ENCODE measurements at regions not wholly inside any gene's neighbourhood (a gene's known extent, or its start where the extent isn't known, plus 50 kb on each side); places are given as distances from the start of the nearest gene placed in this dataset.
A peak's percentile ranks its signal among the peaks of the same experiment; 100 is the strongest.

DNA sequence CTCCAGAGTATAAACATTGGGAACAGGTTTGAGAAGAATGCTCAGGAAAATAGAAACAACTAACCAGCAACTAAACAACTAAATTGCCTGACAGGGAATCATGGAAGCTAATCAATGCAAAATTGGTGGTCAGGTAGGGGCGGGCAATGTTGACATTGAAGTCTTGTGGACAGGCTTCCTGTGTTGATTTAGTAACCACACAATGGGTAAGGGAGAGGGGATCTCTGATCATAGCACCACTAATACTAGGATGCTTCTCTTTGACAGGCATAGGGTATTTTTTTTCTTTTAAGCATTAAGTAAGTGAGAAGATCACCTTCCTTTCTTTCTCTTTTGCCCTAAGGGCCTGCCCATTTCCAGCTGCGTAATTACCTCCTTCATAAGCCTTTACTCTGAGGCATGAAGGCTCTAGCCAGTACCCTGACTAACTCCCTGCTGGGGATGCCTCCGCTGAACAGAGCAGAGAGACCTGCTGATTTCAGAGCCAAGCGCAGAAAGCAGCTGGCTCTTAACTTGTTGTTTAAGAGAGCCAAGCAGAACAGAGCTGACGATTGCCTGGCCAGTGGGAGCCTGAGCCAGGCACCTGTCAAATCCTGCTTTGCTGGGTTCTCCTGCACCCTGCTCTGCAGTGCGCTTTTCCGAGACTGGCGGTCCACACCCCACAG is 118.7 kb downstream of the BMP2 start:
- DNase-seq (ENCODE audit: low spot score), result no peak

DNA sequence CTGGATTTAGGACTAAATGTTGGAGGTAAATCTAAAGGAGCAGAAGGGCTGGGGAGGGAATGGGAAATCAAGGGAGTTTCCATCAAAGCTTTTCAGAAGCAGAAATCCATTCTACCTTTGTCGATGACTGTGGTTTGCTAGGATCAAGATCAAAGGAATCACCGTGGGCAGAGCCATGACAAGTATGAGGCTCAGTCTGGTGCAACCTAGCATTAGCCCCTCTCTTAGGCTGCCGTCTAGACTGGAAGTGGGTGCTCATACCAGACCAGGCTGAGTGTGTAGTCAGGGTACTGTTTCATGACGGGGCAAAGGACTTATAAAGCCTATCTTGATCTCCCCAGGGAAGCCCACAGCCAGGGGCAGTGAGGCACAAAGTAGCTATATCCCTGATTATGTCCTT is 120.5 kb downstream of the BMP2 start:
- DNase-seq (ENCODE audit: low spot score), result no peak

- no peak for DNase-seq (ENCODE audit: low spot score)
These were observed 121.4 kb downstream of the BMP2 start for GRCh38 chr20:6888736-6889395.

GRCh38 chr20:6892724-6893123 is 125.2 kb downstream of the BMP2 start:
- DNase-seq (ENCODE audit: low spot score), result no peak

DNA sequence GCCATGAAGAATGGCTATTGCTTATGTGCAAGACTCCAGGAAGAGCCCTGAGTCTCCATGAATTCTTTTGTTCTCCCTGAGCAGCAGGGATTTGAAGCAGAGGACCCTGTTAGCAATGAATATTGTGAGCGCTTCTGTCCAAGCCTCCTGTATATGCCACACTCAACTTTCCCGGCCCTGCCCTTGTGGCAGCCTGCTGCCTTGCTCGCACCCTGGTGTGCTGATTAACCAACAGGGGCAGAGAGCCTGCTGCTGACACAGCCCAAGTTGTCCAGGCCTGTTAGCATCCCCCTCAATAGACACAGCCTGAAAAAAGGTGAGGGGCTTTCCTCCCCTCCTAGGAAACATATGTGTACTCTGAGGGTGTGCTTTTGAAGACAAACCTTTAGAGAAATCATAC is 131.4 kb downstream of the BMP2 start:
- DNase-seq (ENCODE audit: low spot score), result no peak

DNA sequence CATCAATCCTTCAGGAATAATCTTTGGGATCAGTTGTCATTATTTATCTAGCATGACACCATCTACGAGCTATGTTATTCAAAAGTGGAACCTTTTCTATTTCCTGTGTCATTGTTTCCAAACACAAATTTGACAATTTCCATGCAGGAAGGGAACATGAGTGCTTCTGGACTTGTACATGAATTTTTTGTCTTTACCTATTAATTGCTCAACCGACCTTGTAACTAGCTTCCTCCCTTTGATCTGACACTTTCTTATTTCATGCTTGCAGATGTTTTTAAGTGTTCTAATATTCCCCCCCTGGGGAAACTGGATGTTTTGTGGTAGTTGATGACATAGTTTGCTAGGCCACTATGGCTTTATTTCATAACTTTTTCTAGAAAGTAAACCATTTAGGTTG is 139.4 kb downstream of the BMP2 start:
- DNase-seq (ENCODE audit: low spot score), result no peak

GRCh38 chr20:6908673-6909072 is 141.2 kb downstream of the BMP2 start:
- no peak for DNase-seq (ENCODE audit: low spot score)

- no peak for DNase-seq (ENCODE audit: low spot score)
These were observed 142.1 kb downstream of the BMP2 start for GRCh38 chr20:6909608-6910007.

GRCh38 chr20:6914986-6915385 is 147.5 kb downstream of the BMP2 start:
- DNase-seq (ENCODE audit: low spot score), result no peak

DNA sequence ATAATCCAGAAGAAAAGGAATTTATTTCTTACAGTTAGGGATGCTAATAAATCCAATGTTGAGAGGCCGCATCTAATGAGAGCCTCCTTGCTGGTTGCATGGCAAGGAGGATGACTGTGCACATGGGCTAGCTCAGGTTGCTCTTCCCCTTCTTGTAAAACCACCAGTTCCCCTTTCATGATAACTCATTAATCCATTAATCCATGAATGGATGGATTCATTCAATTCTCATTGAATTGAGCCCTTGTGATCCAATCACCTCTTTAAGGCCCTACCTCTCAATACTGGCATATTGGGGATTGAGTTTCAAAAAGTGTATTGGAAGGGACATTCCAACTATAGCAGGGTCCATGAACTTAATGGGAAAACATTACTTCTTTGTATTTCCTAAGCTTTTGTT is 149.5 kb downstream of the BMP2 start:
- no peak for DNase-seq (ENCODE audit: low spot score)

DNA sequence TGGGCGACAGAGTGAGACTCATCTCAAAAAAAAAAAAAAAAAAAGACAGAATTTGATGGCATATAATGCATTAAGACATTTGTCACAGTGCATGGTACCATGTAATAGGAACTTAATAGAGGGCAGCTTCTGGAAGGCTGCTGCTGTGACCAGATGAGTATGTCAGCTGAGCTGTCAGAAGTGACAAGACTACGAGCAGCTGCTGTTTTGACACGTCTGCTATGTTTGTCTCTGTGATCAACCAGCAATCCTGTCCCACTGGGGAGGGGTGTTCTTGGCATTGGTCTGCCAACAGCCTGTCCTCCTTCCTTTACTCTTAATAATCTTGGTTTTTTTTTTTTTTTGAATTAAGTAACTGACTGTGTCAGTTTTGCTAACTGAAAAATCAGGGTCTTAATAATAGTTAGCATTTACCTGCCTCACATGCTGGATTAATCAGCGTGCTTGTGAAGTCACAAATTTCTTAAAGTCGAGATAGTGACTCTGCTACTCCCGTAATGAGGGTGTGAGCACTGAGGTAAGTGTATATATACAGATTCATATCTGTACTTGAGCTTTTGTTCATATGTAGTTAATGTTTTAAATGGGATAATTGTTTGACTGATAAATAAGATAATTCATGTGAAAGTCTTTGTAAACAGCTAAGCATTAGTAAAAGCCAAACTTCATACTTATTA is 152.4 kb downstream of the BMP2 start:
- DNase-seq (ENCODE audit: low spot score), result no peak

GRCh38 chr20:6920991-6921613 is 153.6 kb downstream of the BMP2 start:
- no peak for DNase-seq (ENCODE audit: low spot score)

DNA sequence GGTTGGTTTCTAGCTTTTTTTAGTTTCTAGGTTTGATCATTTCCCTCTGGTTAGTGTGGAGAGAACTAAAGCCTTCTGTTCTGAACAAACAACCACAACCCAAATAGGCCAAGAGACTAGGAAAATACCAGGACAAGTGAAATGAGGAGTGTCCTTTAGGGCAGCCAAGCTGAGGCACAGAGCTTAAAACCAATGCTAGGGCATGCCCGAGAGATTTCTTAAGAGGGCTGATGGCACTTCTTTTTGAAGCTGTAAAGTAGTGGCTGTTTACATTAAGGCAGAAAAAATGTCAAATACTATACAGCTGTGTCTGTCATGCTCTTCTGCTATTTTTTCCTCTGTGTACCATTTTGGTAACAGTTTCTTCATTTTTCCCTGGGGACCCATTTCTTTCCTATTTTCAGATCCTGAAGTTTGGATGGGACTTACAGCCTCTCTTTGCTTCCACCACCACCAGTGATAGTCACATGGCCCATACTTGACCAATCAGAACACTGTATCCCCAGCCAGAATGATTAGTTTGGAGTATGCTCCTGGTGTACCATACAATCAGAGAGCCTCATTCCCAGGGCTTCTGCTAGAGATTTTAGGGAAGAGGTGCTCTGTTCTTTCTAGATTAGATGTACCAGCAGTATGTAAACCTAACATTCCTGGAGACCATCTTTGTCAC is 154.4 kb downstream of the BMP2 start:
- no peak for DNase-seq (ENCODE audit: low spot score)

DNA sequence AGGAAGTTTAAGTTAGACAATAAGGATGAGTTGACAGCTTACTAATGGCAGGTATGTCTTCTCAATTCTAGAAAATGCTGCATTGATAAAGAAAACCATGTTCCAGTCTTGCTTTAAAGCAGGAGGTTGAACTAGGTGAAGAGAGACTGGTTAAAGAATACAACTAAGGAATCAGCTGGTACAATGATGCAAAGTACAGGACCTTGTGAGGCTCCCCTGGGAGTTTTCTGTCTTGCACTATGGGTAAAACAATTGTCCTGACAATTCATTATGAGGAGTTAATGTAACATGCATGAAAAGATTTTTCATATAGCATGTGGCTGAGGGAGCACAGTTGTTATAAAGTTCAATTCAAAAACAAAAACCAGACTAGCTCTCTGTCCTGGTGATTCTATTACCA is 157.2 kb downstream of the BMP2 start:
- DNase-seq (ENCODE audit: low spot score), result no peak

- DNase-seq (ENCODE audit: low spot score), result no peak
These were observed 158.3 kb downstream of the BMP2 start for GRCh38 chr20:6925744-6926278.

GRCh38 chr20:6940048-6940447 is 172.6 kb downstream of the BMP2 start:
- DNase-seq (ENCODE audit: low spot score), result peak; percentile 34

GRCh38 chr20:6940876-6941275 is 173.4 kb downstream of the BMP2 start:
- DNase-seq (ENCODE audit: low spot score), result no peak

DNA sequence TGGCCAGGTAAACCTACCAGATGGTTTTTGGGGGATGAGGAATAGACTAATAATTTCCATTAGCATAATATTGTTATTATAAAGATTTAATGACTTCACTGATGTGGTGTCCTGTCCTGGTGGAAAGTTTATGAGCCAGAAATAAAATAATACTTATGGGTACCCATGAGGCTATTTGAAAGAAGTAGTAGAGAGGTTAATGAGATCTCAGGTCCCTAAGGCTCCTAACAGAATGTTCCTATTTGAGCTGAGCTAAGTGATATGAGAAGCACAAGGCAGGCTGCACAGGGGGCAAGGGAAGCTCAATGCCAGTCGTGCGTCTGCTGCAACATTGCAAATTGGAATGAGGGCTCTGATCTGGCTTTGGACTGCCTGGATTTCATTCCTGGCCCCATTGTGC is 174.1 kb downstream of the BMP2 start:
- DNase-seq (ENCODE audit: low spot score), result no peak

- no peak for DNase-seq (ENCODE audit: low spot score)
These were observed 174.8 kb downstream of the BMP2 start for GRCh38 chr20:6942266-6942665.

GRCh38 chr20:6944292-6944691 is 176.8 kb downstream of the BMP2 start:
- DNase-seq (ENCODE audit: low spot score), result no peak

GRCh38 chr20:6953611-6954010 is 186.1 kb downstream of the BMP2 start:
- DNase-seq (ENCODE audit: low spot score), result no peak

DNA sequence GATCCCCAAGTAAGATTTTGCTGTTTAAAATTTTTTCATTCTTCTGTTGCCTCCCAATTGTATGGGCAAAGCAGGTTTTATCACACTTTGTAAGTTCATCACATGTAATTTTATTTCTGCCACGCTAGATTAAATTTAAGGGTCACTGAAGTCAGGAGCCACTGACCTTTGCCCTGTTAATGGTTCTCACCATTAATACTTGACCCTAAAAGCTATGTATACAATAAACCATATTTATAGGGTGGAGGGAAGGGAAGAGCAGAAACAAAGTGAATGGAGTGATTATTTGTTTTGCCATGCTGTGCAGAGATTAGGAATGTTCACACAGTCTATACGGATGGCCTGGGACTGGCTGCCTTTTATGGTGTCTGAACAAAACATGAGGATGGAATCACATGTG is 186.7 kb downstream of the BMP2 start:
- no peak for DNase-seq (ENCODE audit: low spot score)

All from H4 (cell line).